Endothelial cell of umbilical vein (primary cell): ENCODE measurements at regions not wholly inside any gene's neighbourhood (a gene's known extent, or its start where the extent isn't known, plus 50 kb on each side); places are given as distances from the start of the nearest gene placed in this dataset.

Source experiments
- EZH2 ChIP-seq: IDR thresholded peaks from 2 replicates; pipeline ENCODE4 v1.6.1; 2012; ENCODE audit warnings: borderline replicate concordance, low read depth, mild to moderate bottlenecking, moderate library complexity, low read length, inconsistent platforms; ENCODE audit not compliant: severe bottlenecking
- FOS ChIP-seq: IDR thresholded peaks from 2 replicates; pipeline ENCODE4 v1.6.1; 2011; ENCODE audit warnings: mild to moderate bottlenecking, low read length, moderate library complexity, borderline replicate concordance; ENCODE audit not compliant: insufficient read depth
- GATA2 ChIP-seq: IDR thresholded peaks from 2 replicates; pipeline ENCODE4 v1.7.0; 2011; ENCODE audit warnings: low read depth, mild to moderate bottlenecking, moderate library complexity, mixed read lengths, low read length; ENCODE audit not compliant: insufficient read length, insufficient read depth
- JUN ChIP-seq: IDR thresholded peaks from 2 replicates; pipeline ENCODE4 v1.6.1; 2011; ENCODE audit warnings: borderline replicate concordance, low read depth; ENCODE audit not compliant: insufficient read length, insufficient read depth
- MYC ChIP-seq: IDR thresholded peaks from one replicate; pipeline ENCODE4 v1.6.1; 2011; ENCODE audit warnings: mild to moderate bottlenecking, low read depth, low read length
- POLR2A ChIP-seq: IDR thresholded peaks from 2 replicates; pipeline ENCODE4 v1.6.1; 2012; ENCODE audit warnings: low read depth, mild to moderate bottlenecking, control low read depth, low read length
- POLR2AphosphoS5 ChIP-seq: IDR thresholded peaks from 2 replicates; pipeline ENCODE4 v1.6.1; 2012; ENCODE audit warnings: low read depth, mild to moderate bottlenecking, control low read depth, low read length, moderate library complexity; ENCODE audit not compliant: insufficient read depth
- TF ChIP-seq, protein P1 (sequence below): IDR thresholded peaks from 2 replicates; pipeline ENCODE4 v1.6.1; 2011; ENCODE audit not compliant: insufficient read depth, insufficient read length
- TF ChIP-seq, protein P2 (sequence below), 2 donors: IDR thresholded peaks; 1 replicate in 1 of 2; 2 replicates in 1 of 2; pipeline ENCODE4 v1.5.1; 2011; ENCODE audit warnings: low read length in 2 of 2, mild to moderate bottlenecking in 2 of 2, moderate library complexity in 2 of 2, control low read depth in 1 of 2, inconsistent platforms in 1 of 2, low read depth in 1 of 2; ENCODE audit not compliant: insufficient read depth in 1 of 2; ENCODE audit errors: extremely low read depth in 1 of 2

DNA sequence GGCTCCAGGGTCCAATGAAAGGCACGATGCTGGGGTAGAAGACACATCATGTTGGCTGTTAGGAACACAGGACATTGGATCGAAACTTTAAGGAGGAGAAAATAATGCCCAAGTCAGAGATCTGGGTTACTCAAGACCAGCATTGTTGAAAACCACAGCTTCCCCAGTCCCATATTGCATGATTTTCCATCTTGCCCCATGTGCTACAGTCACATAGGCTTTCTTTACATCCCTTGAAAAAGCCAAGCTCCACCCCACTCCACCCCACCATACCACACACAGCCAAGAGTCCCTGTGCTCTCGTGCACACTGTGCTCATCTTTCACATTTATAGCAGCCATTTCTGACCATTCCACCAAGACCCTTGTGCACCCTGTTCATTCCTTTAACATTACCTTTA is 636.2 kb downstream of the DIAPH3 start:
- TF ChIP-seq EZH2 (no peak), MYC (no peak), POLR2A (no peak), POLR2AphosphoS5 (no peak), GATA2 (no peak), FOS (no peak), JUN (no peak)
- TF ChIP-seq, protein P1, sequence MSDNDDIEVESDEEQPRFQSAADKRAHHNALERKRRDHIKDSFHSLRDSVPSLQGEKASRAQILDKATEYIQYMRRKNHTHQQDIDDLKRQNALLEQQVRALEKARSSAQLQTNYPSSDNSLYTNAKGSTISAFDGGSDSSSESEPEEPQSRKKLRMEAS: no peak
- TF ChIP-seq, protein P2, sequence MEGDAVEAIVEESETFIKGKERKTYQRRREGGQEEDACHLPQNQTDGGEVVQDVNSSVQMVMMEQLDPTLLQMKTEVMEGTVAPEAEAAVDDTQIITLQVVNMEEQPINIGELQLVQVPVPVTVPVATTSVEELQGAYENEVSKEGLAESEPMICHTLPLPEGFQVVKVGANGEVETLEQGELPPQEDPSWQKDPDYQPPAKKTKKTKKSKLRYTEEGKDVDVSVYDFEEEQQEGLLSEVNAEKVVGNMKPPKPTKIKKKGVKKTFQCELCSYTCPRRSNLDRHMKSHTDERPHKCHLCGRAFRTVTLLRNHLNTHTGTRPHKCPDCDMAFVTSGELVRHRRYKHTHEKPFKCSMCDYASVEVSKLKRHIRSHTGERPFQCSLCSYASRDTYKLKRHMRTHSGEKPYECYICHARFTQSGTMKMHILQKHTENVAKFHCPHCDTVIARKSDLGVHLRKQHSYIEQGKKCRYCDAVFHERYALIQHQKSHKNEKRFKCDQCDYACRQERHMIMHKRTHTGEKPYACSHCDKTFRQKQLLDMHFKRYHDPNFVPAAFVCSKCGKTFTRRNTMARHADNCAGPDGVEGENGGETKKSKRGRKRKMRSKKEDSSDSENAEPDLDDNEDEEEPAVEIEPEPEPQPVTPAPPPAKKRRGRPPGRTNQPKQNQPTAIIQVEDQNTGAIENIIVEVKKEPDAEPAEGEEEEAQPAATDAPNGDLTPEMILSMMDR (IDR thresholded peaks at IDR 0.05; ENCODE audit: extremely low read depth in 1 of 2, insufficient read depth in 1 of 2, low read depth in 1 of 2, low read length in 2 of 2): no peak
